SKM-1 (cell line): ENCODE measurements at regions not wholly inside any gene's neighbourhood (a gene's known extent, or its start where the extent isn't known, plus 50 kb on each side); places are given as distances from the start of the nearest gene placed in this dataset.
"Not testable (repeated sequence)": the region's sequence is repeated elsewhere in the genome, so short reads cannot be mapped to it uniquely, and the experiment has no call there.

Source experiments
- DNase-seq: peaks from one replicate; lab custom pipeline; 2025; ENCODE audit not compliant: unreplicated experiment; lab: John Stamatoyannopoulos, UW

DNA sequence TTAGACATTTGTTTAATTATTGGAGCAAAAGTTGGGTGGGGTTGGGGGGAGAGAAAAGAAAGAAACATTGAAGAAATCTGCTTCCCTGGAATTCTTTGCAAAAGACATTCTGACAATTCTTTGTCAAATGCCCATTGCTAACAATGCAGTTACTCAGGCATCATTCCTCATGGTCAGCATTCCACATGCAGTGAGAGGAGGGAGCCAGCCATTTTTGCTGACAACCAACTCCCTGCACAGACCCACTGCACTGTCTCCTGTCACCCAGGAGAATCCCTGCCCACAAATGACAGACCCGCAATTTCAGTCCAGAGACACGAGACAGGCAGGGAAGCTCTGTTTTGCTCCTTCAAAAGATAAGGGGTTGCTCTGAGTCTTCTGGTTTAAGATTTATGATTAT is 985.1 kb upstream of the SLIT2 start:
- DNase-seq, result no peak

DNA sequence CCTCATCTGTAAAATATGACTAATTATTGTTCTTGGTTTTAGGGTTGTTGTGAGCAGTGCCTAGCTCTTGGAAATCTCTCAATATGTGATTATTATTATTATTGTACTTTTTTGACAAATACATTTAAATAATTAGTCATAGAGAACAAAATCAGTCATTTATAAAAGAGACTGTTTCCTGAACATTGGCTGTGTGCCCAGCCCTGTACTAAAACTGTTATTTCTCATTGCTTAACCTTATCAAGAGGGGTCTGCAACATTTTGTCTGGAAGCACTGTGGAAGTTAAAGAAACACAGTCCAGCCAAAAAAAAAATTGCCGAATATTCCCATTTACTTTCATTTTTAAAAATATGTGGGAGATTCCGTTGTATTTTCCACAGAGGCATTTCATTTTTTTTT is 989.2 kb upstream of the SLIT2 start:
- no peak for DNase-seq

DNA sequence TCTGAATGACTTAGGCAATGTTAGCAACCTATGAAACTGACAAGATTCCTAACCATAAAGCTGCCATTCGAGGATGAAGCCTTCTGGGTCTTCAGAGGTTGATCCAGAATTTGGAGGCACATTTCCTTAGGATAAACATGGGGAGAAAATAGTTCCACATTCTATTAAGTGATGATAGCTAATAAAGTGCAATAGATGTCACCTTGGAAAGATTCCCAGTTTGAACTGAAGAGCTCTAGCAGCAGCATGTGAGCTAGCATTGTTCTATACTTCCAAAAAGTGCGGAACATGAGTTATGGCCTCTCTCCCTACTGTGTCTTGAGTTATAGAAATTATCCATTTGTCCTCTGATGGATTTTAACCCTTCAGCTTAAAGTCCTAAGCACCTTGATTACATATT is 991.4 kb upstream of the SLIT2 start:
- DNase-seq, result no peak

DNA sequence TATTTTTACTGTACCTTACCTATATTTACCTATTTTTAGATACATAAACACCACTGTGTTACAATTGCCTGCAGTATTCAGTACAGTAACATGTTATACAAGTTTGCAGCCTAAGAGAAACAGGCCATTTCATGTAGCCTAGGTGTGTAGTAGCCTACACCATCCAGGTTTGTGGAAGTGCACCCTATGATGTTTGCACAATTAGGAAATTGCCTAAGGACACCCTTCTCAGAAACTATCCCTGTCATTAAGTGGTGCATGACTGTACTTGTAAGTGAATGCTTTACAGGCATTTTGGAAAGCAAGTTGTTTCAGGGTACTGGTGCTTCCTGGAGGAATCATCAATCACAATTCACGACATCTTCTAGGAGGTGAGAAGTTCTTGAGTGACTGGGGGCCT is 991.8 kb upstream of the SLIT2 start:
- no peak for DNase-seq

DNA sequence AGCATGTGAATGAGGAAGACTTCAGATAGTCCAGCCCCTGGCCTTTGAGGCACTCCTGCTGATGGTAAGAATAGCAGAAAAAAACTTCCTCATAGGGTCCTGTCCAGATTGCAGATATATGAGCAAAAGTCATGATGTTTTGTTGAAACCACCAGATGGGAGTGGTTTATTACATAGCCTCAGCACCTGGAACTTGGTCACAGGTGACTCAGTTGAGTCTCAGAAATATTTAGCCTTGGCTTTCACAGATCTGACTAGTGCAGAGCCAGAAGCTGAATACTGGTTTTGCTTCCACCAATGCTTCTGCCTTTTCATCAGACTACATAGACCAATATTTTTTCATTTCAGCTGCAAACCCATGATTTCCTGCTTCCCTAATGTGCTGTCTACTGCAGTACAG is 994.9 kb upstream of the SLIT2 start:
- no peak for DNase-seq

DNA sequence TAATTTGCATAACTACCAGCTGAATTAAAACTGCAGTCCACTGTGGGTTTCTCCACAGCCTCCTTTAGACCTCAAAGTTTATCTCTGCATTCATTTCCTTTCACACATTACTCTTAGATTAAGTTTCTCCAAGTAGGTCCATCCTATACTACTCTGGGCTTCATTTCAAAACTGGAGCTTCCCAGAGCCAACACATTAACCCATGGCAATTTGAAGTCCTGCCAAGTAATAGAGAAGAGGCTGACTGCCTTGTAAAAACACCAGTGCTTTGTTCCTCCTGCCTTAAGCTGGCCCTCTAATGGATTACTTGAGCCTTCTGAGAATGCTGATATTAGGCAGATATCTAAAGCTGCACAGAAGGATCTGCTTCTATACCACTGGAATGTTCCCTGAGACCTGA is 997.2 kb upstream of the SLIT2 start:
- no peak for DNase-seq

DNA sequence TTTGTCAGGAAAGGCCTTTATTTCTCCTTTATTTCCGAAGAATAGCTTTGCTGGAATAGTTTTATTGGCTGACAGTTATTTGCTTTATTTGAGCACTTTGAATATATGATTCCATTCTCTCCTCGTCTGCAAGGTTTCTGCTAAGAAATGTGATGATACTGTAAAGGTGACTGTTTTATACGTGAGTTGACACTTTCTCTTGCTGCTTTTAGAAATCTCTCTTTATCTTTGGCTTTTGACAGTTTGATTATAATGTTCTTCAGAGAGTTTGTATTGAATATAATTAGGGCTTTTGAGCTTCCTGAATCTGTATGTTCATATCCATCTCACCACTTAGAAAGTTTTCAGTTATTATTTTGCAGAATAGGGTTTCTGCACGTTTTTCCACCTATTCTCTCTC is 1003.7 kb upstream of the SLIT2 start:
- no peak for DNase-seq

DNA sequence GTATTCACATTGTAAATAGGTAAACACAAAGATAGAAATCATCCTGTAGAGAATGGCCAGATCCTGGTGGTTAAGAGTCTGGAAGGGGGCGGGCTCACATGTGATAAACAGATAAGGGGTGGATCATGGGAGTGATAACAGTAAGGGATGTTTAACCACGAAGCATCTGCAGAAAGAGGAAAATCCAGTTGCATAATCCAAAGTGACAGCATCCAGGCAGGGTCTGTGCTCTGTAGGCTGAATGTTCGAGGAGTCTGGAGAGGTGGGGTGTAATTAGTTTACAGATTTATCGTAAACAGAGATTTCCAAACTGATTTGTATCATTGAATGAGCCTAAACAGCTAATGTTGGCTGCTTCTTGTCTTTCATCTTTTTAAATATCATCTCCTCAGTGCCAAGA is 1009.8 kb upstream of the SLIT2 start:
- DNase-seq, result no peak

DNA sequence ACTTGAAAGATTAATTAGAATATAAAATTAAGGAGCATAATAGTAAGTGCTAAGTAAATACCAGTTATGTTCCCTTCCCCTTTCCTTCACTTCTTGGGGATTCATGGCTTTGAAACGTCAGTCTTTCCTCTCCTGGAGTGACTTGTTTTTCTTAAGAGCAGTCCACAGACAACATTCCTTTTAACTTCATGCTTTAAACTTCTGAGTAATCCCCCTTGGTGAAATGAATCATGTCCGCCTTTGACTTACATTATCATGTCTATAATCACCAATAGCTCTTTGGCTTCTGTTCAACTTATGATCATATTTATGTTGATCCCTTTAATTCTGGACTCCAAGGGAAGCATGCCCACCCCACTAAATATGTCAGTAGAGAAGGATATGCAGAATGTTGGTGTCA is 1012.1 kb upstream of the SLIT2 start:
- no peak for DNase-seq

DNA sequence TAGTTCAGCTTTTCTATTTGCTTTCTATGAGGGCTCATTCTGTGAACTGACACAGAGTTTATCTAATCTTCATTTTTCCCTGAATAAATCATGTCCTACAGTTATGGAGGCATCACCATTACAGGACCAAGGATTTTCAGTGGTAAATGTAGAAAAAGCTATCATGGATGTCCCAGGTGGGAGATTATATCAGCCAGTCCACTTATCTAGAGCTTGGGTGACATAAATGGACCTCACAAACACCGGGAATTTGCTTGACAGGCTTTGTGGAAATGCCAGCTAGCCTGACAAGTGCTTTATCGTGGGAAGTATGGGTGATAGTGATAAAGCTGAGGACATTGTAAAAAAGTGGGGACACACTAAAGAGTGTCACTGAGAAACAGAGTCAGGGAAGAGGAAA is 1015.2 kb upstream of the SLIT2 start:
- no peak for DNase-seq

DNA sequence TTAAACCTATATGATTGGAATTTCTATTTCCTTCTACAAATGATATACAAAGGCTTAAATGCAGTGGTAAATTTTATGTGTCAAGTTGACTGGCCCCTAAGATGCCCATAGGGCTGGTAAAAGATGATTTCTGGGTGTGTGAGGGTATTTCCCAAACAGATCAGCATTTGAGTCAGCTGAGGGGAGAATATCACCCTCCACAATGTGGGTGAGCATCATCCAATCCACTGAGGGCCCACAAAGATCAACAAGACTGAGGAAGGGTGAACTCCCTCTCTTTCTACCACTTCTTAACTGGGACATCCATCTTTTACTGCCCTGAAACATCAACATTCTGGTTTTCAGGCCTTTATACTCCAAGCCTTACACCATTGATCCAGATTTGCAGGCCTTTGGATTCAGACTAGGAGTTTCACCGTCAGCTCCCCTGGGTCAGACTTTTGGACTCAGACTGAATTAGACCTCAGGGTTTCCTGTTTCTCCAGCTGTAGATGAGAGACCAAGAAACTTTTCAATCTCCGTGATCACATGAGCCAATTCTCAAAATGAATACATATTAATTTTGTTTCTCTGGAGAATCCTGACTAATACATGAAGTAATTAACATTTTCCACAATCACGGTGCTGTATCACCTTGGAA is 1020.7 kb upstream of the SLIT2 start:
- DNase-seq, result no peak

DNA sequence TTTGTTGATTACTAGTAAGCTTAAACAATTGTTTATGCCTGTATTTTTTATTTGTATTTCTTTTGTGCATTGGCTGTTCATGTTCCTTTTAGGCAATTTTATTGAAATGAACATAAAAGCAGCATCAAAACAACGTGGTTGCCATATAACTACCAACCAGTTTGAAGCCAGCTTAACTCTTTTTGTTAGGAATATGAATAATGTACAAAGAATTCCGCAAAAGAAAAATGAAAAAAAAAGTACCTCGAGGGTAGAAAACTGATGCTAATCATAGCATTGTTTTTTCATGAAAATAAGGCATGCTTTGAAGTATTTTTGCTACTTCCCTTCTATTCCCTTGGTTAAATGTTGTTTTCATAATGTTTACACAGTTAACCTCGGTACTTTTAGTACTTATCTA is 1024.0 kb upstream of the SLIT2 start:
- DNase-seq, result no peak

DNA sequence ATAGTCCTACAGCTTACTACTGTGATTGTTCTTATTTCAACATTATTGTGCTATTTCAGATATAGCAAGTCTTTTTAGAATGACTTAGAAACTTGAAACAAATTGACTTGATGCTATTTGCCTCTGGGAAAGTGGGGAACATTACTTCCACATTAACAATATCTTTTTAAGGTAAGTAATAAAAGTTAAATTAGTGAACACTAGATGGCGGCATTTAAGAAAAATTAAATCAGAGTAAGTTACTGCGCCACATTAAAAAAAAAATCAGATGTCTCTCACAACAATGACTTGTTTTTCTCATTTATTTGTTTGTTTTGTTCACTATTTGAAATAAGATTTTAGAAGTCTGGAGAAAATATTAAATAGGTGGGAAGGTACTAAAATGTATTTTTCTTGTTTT is 1026.9 kb upstream of the SLIT2 start:
- DNase-seq, result peak; percentile 22

DNA sequence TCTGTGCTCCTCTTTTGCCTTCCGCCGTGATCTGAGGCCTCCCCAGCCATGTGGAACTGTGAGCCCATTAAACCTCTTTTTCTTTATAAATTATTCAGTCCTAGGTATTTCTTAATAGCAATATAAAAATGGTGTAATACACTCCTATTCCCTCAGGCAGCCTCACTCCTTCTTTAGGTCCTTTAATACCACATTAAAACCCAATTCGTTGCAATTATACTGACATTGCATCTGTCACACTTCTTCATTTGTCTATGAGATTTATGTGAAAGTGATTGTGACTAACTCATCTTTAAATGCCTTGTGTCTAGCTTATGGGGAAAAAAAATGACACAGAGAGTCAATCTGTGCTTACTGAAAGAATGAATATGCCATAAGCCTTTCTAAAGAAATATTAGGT is 1035.2 kb upstream of the SLIT2 start:
- no peak for DNase-seq

DNA sequence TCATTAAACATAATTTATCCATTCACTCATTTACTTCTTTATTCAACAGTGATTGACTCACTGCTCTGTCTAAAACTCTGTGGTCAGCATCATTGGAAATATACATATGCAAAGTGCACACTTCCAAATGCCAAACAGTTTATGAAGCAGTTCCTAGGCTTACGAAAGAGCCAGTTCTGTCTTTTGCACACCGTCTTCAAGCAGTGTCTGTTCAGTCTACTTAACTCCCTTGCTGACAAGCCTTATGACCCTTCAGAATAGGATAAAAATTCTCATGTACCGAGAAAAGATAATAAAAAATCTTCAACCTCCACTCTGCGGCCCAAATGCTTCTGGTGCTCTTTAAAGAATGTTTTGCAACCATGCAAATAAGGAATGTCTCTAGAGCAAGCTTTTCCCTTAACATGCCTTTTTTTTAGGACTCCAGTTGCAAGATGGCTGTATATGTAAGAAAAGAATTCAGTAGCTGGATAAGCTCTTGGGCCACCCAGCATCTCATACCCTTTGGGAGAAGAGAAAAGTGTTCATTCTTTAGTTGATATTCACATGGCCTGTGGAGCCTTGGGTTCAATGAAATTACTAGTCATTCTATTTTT is 1037.0 kb upstream of the SLIT2 start:
- DNase-seq, result no peak

DNA sequence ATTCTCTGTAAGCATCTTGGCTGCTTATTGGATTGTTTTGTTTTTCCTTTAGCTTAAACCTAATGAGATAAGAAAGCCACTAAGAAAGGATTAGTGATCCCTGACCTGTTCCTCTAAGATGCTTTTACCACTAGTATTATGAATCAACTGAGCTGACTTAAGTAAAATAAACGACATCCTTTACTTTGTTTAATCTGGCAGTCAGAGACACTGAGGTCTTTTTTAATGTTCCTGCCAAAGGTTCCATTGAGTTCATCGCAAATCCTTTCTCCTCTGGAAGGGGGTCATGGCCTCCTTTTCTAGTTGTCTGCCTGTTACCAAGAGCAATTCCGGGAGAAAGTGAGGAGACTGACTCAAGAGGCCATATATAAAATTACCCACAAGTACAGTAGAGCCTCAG is 1038.3 kb upstream of the SLIT2 start:
- DNase-seq, result no peak

DNA sequence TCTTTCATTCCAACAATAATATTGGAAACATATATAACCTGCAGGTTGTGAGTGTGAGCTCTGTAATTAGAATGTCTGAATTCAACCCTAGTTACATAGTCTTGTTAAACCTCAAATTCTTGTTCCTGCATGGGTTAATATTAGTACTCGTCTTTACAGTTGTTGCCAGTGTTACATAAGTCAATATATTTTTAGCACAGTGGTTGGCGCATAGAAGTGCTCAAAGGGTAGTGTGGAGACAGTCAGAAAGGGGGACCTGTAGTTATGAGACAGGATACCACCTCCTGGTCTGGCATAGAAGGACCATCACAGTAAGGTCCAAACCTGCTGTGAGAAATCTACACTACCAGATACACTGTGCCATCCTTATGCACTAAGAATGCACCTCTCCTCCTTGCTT is 1045.9 kb upstream of the SLIT2 start:
- DNase-seq, result no peak

DNA sequence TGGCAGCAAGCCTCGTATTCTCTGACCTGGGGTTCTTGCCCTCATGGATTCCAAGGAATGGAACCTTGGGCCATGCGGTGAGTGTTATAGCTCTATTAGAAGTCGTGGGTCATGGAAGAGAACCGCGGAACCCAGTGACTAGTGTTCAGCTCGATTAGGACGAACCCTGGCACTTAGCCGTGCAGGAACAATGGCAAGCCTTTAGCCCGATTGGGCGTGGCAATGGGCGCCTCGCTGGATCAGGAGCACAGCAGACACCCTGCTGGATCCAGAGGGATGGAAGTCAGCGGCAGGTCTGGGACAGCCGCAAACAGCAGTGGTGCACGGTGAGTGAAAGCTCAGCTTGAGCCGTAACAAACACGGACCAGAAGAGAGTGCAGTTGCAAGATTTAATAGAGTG is 1053.9 kb upstream of the SLIT2 start:
- not testable (repeated sequence) for DNase-seq

DNA sequence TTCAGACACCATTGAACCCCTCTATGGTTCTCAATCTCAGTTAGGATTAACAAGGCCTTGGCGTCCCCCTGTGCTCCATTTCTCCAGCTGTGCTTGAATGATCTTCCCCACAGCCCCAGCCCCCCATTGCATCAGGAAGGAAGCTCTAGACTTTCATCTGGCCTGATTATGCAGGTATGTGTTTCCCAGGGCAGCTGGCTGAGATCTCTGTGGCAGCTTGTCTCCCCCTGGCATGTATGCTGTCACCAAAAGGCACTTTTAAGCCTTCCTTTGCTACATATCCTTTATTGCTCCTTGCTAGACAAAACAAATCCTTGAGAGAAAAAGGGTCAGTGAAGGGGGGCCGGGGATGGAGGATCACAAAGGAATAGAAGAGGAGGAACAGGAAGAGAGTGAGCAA is 1056.0 kb upstream of the SLIT2 start:
- no peak for DNase-seq

DNA sequence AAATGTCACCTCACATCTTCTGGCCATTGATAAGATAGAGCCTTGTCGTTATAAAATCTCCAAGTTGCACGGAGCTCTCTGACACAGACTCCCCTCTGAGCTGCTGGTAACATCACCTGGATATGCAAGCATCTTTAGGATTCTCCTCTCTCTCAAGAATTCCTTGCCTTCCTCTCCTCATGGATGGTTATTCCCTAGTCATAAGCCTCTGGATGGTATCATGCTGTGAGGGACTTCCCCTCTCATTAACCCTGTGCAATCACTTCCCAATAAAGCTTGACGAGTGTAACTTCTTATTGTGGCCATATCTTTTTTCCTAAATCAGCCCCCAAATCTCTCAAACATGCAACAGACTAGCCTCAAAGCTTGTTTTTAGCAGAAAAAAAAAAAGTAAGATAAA is 1057.0 kb upstream of the SLIT2 start:
- DNase-seq, result no peak

DNA sequence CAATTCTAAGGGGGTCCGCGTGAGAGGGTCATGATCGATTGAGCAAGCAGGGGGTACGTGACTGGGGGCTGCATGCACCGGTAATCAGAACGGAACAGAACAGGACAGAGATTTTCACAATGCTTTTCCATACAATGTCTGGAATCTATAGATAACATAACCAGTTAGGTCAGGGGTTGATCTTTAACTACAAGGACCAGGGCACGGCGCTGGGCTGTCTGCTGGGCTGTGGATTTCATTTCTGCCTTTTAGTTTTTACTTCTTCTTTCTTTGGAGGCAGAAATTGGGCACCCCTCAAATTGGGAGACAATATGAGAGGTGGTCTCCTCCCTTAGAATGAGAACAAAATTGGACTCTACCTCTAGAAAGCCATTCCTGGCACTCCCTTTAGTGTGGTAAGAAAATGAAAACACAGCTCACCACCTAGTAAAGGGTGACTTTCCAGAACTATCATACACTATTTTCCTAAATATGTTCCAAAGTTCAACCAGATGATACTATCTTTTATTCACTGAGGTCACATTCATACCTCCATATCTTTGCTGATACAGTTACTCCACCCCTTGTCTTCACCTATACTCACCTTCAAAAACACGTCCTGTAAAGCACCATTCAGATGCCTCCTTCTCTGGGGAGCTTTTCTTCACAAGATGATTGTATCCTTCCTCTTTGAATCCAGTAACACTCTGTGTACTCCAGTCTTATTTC is 1058.3 kb upstream of the SLIT2 start:
- DNase-seq, result no peak

DNA sequence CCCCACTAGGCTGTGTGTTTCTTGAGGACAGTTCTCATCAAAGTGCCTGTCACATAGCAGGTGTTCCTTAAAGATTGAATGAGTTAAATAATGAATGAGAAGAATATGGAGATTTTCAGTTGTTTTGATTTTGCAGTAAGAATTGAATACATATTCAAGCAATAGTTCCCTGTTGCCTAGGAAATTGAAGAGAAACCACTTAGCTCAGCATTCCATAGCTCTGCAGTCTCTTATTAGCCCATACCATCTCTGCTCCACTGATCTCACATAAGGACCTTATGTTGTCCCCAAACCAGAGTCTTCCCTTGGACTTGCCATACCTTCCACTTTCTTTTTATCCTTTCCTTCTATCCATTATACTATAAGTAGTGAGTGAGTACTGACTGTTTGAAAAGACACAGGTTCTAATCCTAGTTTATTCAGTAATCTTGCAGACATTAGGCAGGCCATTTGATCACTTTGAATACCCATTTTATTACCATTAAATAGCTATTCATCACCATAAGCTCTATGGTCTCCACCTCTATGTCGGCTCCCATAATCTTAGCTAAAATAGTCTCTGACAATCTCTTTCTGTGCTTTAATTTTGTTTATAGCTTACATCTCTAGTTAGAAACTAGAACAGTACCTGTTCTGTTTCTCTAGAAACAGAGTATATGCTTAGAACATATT is 1059.6 kb upstream of the SLIT2 start:
- DNase-seq, result no peak
